ENCODE measurements at regions not wholly inside any gene's neighbourhood (a gene's known extent, or its start where the extent isn't known, plus 50 kb on each side); places are given as distances from the start of the nearest gene placed in this dataset.

DNA sequence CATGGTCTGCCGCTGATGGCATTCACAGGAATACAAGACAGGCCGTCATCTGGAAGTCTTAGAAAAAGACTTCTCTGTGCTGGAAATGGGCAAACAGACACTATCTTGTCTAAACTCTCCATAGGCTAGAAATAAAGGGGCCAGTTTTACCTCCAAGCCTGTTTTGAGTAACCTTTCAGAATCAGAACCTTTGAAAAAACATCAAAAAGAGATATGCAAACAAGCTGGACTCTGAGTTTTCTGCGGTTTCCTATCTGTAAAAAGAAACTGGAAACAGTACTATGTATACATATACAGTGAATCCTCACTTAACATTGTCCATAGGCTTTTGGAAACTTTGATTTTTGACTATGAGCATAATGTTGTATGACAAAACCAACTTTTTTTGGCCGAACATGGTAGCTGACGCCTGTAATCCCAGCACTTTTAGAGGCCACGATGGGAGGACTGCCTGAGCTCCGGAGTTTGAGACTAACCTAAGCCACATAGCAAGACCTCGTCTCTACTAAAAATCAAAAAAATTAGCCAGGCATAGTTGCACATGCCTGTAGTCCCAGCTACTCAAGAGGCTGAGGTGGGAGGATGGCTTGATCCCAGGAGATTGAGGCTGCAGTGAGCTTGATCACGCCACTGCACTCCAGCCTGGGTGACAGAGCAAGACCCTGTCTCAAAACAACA is 92.9 kb upstream of the MAX start:
- Histone ChIP-seq H3K27me3 (ENCODE audit: low read depth) (no peaks in the 10 kb centered on the region), H3K36me3 (no peaks in the 10 kb centered on the region), H3K4me1 (no peaks in the 10 kb centered on the region), H3K4me3 (no peak overlapping the region), H3K27ac (replicated peaks) (no peak overlapping the region), H3K9me3 (replicated peaks) (no peaks in the 10 kb centered on the region)
- TF ChIP-seq, protein P1, sequence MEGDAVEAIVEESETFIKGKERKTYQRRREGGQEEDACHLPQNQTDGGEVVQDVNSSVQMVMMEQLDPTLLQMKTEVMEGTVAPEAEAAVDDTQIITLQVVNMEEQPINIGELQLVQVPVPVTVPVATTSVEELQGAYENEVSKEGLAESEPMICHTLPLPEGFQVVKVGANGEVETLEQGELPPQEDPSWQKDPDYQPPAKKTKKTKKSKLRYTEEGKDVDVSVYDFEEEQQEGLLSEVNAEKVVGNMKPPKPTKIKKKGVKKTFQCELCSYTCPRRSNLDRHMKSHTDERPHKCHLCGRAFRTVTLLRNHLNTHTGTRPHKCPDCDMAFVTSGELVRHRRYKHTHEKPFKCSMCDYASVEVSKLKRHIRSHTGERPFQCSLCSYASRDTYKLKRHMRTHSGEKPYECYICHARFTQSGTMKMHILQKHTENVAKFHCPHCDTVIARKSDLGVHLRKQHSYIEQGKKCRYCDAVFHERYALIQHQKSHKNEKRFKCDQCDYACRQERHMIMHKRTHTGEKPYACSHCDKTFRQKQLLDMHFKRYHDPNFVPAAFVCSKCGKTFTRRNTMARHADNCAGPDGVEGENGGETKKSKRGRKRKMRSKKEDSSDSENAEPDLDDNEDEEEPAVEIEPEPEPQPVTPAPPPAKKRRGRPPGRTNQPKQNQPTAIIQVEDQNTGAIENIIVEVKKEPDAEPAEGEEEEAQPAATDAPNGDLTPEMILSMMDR (IDR thresholded peaks at IDR 0.05; ENCODE audit: borderline replicate concordance) = no peak
- no peak for DNase-seq
- intact Hi-C loops (cut with micrococcal nuclease) = no loop called here

DNA sequence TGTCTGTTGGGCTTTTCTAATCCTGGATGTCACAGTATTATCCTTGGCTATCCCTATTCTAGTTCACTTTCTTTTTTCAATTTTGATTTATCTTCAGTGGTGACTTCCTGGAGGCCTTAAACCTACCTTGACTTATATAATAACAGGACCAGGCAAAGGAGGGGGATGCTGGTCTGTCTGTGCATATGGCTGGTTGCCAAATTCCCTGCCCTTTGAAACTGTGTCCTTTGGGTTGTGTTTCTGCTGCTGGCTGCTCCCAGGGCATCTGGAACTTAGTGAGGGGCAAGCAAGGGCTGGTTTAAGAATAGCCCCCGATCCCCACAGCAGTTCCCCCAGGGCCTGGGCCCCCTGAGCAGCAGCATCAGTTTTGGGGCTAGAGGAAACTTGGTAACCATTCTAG is 96.0 kb upstream of the MAX start:
- Histone ChIP-seq H3K27ac (replicated peaks) (no peak overlapping the region), H3K4me1 (no peaks in the 10 kb centered on the region), H3K36me3 (no peaks in the 10 kb centered on the region), H3K9me3 (replicated peaks) (no peaks in the 10 kb centered on the region), H3K27me3 (ENCODE audit: low read depth) (no peaks in the 10 kb centered on the region), H3K4me3 (no peak overlapping the region)
- DNase-seq = no peak
- TF ChIP-seq, protein P1 (IDR thresholded peaks at IDR 0.05; ENCODE audit: borderline replicate concordance) = no peak
- intact Hi-C loops (cut with micrococcal nuclease) = no loop called here

DNA sequence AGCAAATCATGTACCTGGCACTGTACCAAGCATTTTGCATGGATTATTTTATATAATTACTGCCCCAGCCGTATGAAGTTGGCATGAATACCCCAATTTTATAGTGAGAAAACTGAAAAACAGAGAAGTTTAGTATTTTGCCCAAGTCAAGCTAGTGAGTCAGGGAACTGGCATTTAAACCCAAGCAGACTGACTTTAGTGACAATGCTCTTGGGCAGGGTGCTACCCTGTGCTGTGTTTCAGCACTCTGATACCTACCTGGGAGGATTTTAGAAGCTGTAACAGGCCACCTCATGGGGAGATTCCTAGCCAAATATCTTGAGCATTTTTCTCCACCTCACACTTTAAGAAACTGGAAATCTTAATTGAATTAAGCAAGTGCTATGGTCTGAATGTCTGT is 98.1 kb upstream of the MAX start:
- Histone ChIP-seq H3K4me1 (no peaks in the 10 kb centered on the region), H3K36me3 (no peaks in the 10 kb centered on the region), H3K27me3 (ENCODE audit: low read depth) (no peaks in the 10 kb centered on the region), H3K4me3 (no peak overlapping the region), H3K9me3 (replicated peaks) (no peaks in the 10 kb centered on the region), H3K27ac (replicated peaks) (no peak overlapping the region)
- intact Hi-C loops (cut with micrococcal nuclease) = no loop called here
- DNase-seq = no peak
- TF ChIP-seq, protein P1 (IDR thresholded peaks at IDR 0.05; ENCODE audit: borderline replicate concordance) = no peak

DNA sequence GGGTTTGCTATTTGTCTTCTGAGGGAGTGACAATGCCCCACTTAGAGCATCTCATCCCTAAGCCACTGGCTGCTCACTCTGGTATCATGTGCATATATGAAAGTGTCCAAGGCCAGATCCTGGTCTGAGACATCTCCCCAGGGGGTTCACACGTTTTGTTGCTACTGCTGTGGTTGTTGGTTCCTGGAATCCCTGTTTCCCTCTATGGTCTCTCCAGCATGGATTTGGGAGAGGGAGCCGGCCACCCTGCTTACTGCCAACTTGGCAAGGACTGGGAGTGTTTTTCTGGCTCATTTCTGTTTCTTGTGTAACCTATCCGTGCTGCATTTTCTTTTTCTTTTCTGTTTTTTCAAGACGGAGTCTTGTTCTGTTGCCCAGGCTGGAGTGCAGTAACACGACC is 101.3 kb upstream of the MAX start:
- TF ChIP-seq, protein P1 (IDR thresholded peaks at IDR 0.05; ENCODE audit: borderline replicate concordance) = no peak
- Histone ChIP-seq H3K27me3 (ENCODE audit: low read depth) (no peaks in the 10 kb centered on the region), H3K4me3 (no peak overlapping the region), H3K9me3 (replicated peaks) (no peaks in the 10 kb centered on the region), H3K36me3 (no peaks in the 10 kb centered on the region), H3K4me1 (no peaks in the 10 kb centered on the region), H3K27ac (replicated peaks) (no peak overlapping the region)
- no peak for DNase-seq
- intact Hi-C loops (cut with micrococcal nuclease) = no loop called here

DNA sequence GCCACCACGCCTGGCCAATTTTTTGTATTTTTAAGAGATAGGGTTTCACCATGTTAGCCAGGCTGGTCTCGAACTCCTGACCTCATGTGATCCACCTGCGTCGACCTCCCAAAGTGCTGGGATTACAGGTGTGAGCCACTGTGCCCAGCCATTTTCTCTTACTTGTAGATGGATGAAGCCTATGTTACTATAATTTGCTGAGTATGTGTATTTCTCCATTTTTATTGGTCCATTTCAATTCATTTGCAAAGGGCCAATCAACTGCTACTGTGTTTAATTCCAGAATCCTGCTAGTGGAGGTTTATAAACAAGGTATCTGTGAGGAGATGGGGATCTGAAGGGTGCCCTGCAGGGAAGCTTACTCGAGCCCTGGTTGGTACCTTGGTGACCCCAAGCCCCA is 101.7 kb upstream of the MAX start:
- no peak overlapping the region for H3K27ac ChIP-seq (replicated peaks)
- no peaks in the 10 kb centered on the region for H3K9me3 ChIP-seq (replicated peaks)
- no peak for DNase-seq

More for the DNA sequence above, 101.7 kb upstream of the MAX start:
- Histone ChIP-seq H3K4me3 (no peak overlapping the region), H3K36me3 (no peaks in the 10 kb centered on the region), H3K27me3 (ENCODE audit: low read depth) (no peaks in the 10 kb centered on the region), H3K4me1 (no peaks in the 10 kb centered on the region)
- intact Hi-C loops (cut with micrococcal nuclease) = no loop called here
- TF ChIP-seq, protein P1 (IDR thresholded peaks at IDR 0.05; ENCODE audit: borderline replicate concordance) = no peak
